Transverse colon (tissue), 3 donors: ENCODE measurements at regions not wholly inside any gene's neighbourhood (a gene's known extent, or its start where the extent isn't known, plus 50 kb on each side); places are given as distances from the start of the nearest gene placed in this dataset.

Experiments
- EP300 ChIP-seq: sonication (generic); formaldehyde crosslinking; IDR thresholded peaks from one replicate; pipeline ENCODE4 v1.6.1; 2017; ENCODE audit warnings: antibody characterized with exemption, low read depth
- TF ChIP-seq, protein P1 (sequence below), 5 experiments: fragments of 200-600 bp in 3 of 5; fragments of 450-650 bp in 2 of 5; sonication (generic) in 3 of 5; IDR thresholded peaks; 1 replicate in 2 of 5; 2 replicates in 3 of 5; pipeline ENCODE4 v1.5.1; 2016 to 2017; ENCODE audit warnings: antibody characterized with exemption in 5 of 5, inconsistent platforms in 3 of 5, mild to moderate bottlenecking in 2 of 5, moderate library complexity in 1 of 5

DNA sequence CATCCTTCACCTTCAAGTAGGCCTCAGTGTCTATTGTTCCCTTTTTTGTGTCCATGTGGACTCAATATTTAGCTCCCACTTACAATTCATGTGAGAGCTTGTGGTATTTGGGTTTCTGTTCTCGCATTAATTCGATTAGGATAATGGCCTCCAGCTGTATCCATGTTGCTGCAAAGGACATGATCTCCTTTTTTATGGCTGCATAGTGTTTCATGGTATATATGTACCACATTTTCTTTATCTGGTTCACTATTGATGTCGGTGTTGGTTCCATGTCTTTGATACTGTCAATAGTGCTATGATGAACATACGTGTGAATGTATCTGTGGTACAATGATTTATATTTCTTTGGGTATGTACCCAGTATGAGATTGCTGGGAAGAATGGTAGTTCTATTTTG is 113.7 kb downstream of the FGF18 start:
- no peak for TF ChIP-seq EP300
- TF ChIP-seq, protein P1, sequence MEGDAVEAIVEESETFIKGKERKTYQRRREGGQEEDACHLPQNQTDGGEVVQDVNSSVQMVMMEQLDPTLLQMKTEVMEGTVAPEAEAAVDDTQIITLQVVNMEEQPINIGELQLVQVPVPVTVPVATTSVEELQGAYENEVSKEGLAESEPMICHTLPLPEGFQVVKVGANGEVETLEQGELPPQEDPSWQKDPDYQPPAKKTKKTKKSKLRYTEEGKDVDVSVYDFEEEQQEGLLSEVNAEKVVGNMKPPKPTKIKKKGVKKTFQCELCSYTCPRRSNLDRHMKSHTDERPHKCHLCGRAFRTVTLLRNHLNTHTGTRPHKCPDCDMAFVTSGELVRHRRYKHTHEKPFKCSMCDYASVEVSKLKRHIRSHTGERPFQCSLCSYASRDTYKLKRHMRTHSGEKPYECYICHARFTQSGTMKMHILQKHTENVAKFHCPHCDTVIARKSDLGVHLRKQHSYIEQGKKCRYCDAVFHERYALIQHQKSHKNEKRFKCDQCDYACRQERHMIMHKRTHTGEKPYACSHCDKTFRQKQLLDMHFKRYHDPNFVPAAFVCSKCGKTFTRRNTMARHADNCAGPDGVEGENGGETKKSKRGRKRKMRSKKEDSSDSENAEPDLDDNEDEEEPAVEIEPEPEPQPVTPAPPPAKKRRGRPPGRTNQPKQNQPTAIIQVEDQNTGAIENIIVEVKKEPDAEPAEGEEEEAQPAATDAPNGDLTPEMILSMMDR (IDR thresholded peaks at IDR 0.05) = no peak
